SK-N-SH (cell line): ENCODE measurements at regions not wholly inside any gene's neighbourhood (a gene's known extent, or its start where the extent isn't known, plus 50 kb on each side); places are given as distances from the start of the nearest gene placed in this dataset.

Experiments
- CTCF ChIA-PET: fragments of 300-600, 350-600 bp; formaldehyde crosslinking; extraction: SDS; loops from one replicate; lab custom pipeline; 2021; lab: Yijun Ruan, JAX
- POLR2A ChIA-PET: fragments of 350-600 bp; sonication (Branson Sonifier 250); formaldehyde crosslinking; extraction: SDS; loops from one replicate; lab custom pipeline; 2020; ENCODE audit warnings: antibody characterized with exemption, inconsistent platforms; lab: Yijun Ruan, JAX
- DNase-seq: peaks from one replicate; pipeline ENCODE4 v3.0.0; 2012
- H2AFZ ChIP-seq: fragments of 200-600 bp; sonication (generic); 2 replicates; pipeline ENCODE4 v1.8.1; 2016; ENCODE audit warnings: antibody characterized with exemption, mild to moderate bottlenecking, low read depth
- H3F3A ChIP-seq: fragments of 200-600 bp; sonication (generic); replicated peaks from 2 replicates; pipeline ENCODE3; 2016; ENCODE audit warnings: antibody characterized with exemption, mild to moderate bottlenecking; ENCODE audit not compliant: insufficient read depth
- H3K27ac ChIP-seq, 2 experiments: fragments of 200-500 bp in 1 of 2; fragments of 200-600 bp in 1 of 2; sonication (Bioruptor generic) in 1 of 2; sonication (generic), shearing (Covaris generic) in 1 of 2; 2 replicates each; pipeline versions ENCODE4 v1.5.1 to v1.6.1; 2014 to 2016; ENCODE audit warnings: low read depth in 2 of 2, inconsistent platforms in 1 of 2, low read length in 1 of 2, mild to moderate bottlenecking in 1 of 2, mixed read lengths in 1 of 2
- H3K27me3 ChIP-seq: fragments of 200-600 bp; sonication (generic), shearing (Covaris generic); 2 replicates; pipeline ENCODE4 v1.6.1; 2016; ENCODE audit warnings: mixed run types; ENCODE audit not compliant: insufficient read depth
- H3K36me3 ChIP-seq, 2 experiments: fragments of 200-500 bp in 1 of 2; fragments of 200-600 bp in 1 of 2; sonication (Bioruptor generic) in 1 of 2; sonication (generic) in 1 of 2; replicated peaks in 1 of 2; 2 replicates each; pipeline versions ENCODE3 to v1.5.1; 2014 to 2016; ENCODE audit warnings: low read length in 1 of 2, mild to moderate bottlenecking in 1 of 2; ENCODE audit not compliant: insufficient read depth in 2 of 2, control insufficient read depth in 1 of 2
- H3K4me1 ChIP-seq, 2 experiments: fragments of 200-500 bp in 1 of 2; fragments of 200-600 bp in 1 of 2; sonication (Bioruptor generic) in 1 of 2; sonication (generic), shearing (Covaris generic) in 1 of 2; 2 replicates each; pipeline versions ENCODE4 v1.5.1 to v1.6.1; 2014 to 2016; ENCODE audit warnings: low read depth in 1 of 2, low read length in 1 of 2, mixed run types in 1 of 2; ENCODE audit not compliant: insufficient read depth in 2 of 2, control insufficient read depth in 1 of 2
- H3K4me2 ChIP-seq: fragments of 200-600 bp; sonication (generic), shearing (Covaris generic); 2 replicates; pipeline ENCODE4 v1.6.1; 2017; ENCODE audit warnings: mixed run types
- H3K4me3 ChIP-seq, 2 experiments: fragments of 200-500 bp in 1 of 2; fragments of 200-600 bp in 1 of 2; sonication (Bioruptor generic) in 1 of 2; sonication (generic), shearing (Covaris generic) in 1 of 2; 2 replicates each; pipeline versions ENCODE4 v1.5.1 to v1.8.1; 2014 to 2016; ENCODE audit warnings: low read depth in 2 of 2, inconsistent platforms in 1 of 2, low read length in 1 of 2, mild to moderate bottlenecking in 1 of 2, mixed read lengths in 1 of 2, moderate library complexity in 1 of 2
- H3K79me2 ChIP-seq: fragments of 200-600 bp; sonication (generic); 2 replicates; pipeline ENCODE4 v1.8.1; 2017; ENCODE audit warnings: mild to moderate bottlenecking; ENCODE audit not compliant: insufficient read depth
- H3K9ac ChIP-seq: fragments of 200-600 bp; sonication (generic); 2 replicates; pipeline ENCODE4 v1.6.1; 2017; ENCODE audit warnings: mixed run types
- H3K9me2 ChIP-seq: fragments of 200-600 bp; sonication (generic); 2 replicates; pipeline ENCODE4 v1.6.1; 2017; ENCODE audit warnings: mixed run types
- H3K9me3 ChIP-seq: fragments of 200-600 bp; sonication (generic); 2 replicates; pipeline ENCODE4 v1.6.1; 2017; ENCODE audit warnings: mixed run types, mild to moderate bottlenecking, moderate library complexity
- H4K20me1 ChIP-seq: fragments of 200-600 bp; sonication (generic); 2 replicates; pipeline ENCODE4 v1.6.1; 2017; ENCODE audit warnings: mild to moderate bottlenecking, mixed run types; ENCODE audit not compliant: insufficient read depth
- CHD2 ChIP-seq: fragments of 150-350 bp; IDR thresholded peaks from 2 replicates; pipeline ENCODE4 v1.6.1; 2018; ENCODE audit warnings: low read length; ENCODE audit not compliant: partially characterized antibody
- EP300 ChIP-seq, 2 experiments: IDR thresholded peaks; 2 replicates each; pipeline versions ENCODE4 v1.4.0 to v1.6.1; 2012; ENCODE audit warnings: borderline replicate concordance in 1 of 2, low read depth in 1 of 2, low read length in 1 of 2
- EZH2phosphoT487 ChIP-seq: fragments of 200-600 bp; sonication (generic); IDR thresholded peaks from 2 replicates; pipeline ENCODE4 v1.6.1; 2017; ENCODE audit warnings: low read depth, mixed run types, mild to moderate bottlenecking, antibody characterized with exemption, moderate library complexity, borderline replicate concordance
- FOXJ3 ChIP-seq: sonication (generic); formaldehyde crosslinking; IDR thresholded peaks from 2 replicates; pipeline ENCODE4 v1.5.1; 2020; ENCODE audit warnings: mild to moderate bottlenecking, missing genetic modification reagents
- FOXM1 ChIP-seq: IDR thresholded peaks from 2 replicates; pipeline ENCODE4 v1.4.0; 2012; ENCODE audit warnings: low read depth, mild to moderate bottlenecking
- MXI1 ChIP-seq: IDR thresholded peaks from 2 replicates; pipeline ENCODE4 v1.6.1; 2012; ENCODE audit warnings: mild to moderate bottlenecking, low read depth, low read length, improper control_type of control experiment
- NRF1 ChIP-seq: IDR thresholded peaks from 2 replicates; pipeline ENCODE4 v1.6.1; 2012; ENCODE audit warnings: low read depth, mild to moderate bottlenecking, low read length
- RCOR1 ChIP-seq: fragments of 150-350 bp; IDR thresholded peaks from 2 replicates; pipeline ENCODE4 v1.6.1; 2017; ENCODE audit warnings: antibody characterized with exemption, low read length
- SIN3A ChIP-seq: IDR thresholded peaks from 2 replicates; pipeline ENCODE4 v1.6.1; 2012; ENCODE audit warnings: low read depth, mild to moderate bottlenecking, low read length, moderate library complexity, borderline replicate concordance
- SMC3 ChIP-seq: IDR thresholded peaks from 2 replicates; pipeline ENCODE4 v1.6.1; 2012; ENCODE audit warnings: low read depth, low read length, improper control_type of control experiment
- TAF1 ChIP-seq: IDR thresholded peaks from 2 replicates; pipeline ENCODE4 v1.6.1; 2012; ENCODE audit warnings: low read depth, mild to moderate bottlenecking, low read length, moderate library complexity, borderline replicate concordance
- TCF12 ChIP-seq: IDR thresholded peaks from 2 replicates; pipeline ENCODE4 v1.4.0; 2012
- TEAD4 ChIP-seq: IDR thresholded peaks from 2 replicates; pipeline ENCODE4 v1.4.0; 2012; ENCODE audit warnings: mild to moderate bottlenecking, borderline replicate concordance; ENCODE audit not compliant: insufficient read depth
- WGBS: methylation state at CpG from one replicate; pipeline ENCODE4 v1.1.6; 2017; ENCODE audit warnings: low lambda C conversion rate; 5-methylcytosine and 5-hydroxymethylcytosine counted together
- TF ChIP-seq, protein P1 (sequence below): IDR thresholded peaks from 2 replicates; pipeline ENCODE4 v1.4.0; 2012; ENCODE audit warnings: low read depth, borderline replicate concordance
- TF ChIP-seq, protein P2 (sequence below): IDR thresholded peaks from 2 replicates; pipeline ENCODE4; 2012
- TF ChIP-seq, protein P3 (sequence below): IDR thresholded peaks from 2 replicates; pipeline ENCODE4 v1.4.0; 2012; ENCODE audit warnings: low read depth, borderline replicate concordance

DNA sequence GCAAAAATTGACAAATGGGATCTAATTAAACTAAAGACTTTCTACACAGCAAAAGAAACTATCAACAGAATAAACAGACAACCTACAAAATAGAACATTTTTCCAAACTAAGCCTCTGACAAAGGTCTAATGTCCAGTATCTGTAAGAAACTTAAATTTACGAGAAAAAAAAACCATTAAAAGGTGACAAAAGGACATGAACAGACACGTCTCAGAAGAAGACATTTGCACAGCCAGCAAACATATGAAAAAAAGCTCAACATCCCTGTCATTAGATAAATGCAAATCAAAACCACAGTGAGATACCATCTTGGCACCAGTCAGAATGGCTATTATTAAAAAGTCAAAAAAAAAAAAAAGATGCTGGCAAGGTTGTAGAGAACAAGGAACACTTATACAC, 70.6 kb upstream of the GRIK2 start:
- POLR2A ChIA-PET, result no interaction called here
- Histone ChIP-seq H3K79me2 (no peaks in the 10 kb centered on the region), H3K27me3 (no peaks in the 10 kb centered on the region)

DNA sequence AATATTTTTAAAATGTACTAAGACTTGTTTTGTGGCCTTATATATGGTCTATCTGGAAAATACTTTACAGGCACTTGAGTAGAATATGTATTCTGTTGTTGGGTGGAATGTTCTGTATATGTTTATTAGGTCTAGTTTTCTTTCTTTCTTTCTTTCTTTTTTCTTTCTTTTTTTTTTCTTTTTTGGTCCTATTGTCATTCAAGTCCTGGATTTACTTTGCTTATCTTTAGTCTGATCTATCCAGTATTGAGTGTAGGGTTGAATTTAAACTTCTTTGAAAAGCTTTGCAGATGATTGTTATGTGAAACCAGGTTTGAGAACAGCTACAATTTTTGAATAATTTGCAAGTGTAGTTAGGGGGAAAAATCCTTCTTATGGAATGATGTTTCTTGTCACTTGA, 67.1 kb upstream of the GRIK2 start:
- no peak for TF ChIP-seq TEAD4
- no peak for TF ChIP-seq TCF12
- no peak for TF ChIP-seq FOXM1
- H3F3A ChIP-seq, result no peaks in the 10 kb centered on the region
- POLR2A ChIA-PET, result no interaction called here

More for the DNA sequence above, 70.6 kb upstream of the GRIK2 start:
- H3K9ac ChIP-seq, result no peak overlapping the region
- no peak overlapping the region for H3K4me2 ChIP-seq
- TF ChIP-seq SIN3A (no peak), TAF1 (no peak), MXI1 (no peak), RCOR1 (no peak), NRF1 (no peak), FOXJ3 (CRISPR knock-in tag) (no peak), EZH2phosphoT487 (no peak), SMC3 (no peak), EP300 (IDR thresholded peaks at IDR 0.05; ENCODE audit: borderline replicate concordance in 1 of 2, low read depth in 1 of 2, low read length in 1 of 2) (no peak), CHD2 (no peak)
- TF ChIP-seq, protein P1, sequence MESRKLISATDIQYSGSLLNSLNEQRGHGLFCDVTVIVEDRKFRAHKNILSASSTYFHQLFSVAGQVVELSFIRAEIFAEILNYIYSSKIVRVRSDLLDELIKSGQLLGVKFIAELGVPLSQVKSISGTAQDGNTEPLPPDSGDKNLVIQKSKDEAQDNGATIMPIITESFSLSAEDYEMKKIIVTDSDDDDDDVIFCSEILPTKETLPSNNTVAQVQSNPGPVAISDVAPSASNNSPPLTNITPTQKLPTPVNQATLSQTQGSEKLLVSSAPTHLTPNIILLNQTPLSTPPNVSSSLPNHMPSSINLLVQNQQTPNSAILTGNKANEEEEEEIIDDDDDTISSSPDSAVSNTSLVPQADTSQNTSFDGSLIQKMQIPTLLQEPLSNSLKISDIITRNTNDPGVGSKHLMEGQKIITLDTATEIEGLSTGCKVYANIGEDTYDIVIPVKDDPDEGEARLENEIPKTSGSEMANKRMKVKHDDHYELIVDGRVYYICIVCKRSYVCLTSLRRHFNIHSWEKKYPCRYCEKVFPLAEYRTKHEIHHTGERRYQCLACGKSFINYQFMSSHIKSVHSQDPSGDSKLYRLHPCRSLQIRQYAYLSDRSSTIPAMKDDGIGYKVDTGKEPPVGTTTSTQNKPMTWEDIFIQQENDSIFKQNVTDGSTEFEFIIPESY, result no peak
- TF ChIP-seq, protein P2, sequence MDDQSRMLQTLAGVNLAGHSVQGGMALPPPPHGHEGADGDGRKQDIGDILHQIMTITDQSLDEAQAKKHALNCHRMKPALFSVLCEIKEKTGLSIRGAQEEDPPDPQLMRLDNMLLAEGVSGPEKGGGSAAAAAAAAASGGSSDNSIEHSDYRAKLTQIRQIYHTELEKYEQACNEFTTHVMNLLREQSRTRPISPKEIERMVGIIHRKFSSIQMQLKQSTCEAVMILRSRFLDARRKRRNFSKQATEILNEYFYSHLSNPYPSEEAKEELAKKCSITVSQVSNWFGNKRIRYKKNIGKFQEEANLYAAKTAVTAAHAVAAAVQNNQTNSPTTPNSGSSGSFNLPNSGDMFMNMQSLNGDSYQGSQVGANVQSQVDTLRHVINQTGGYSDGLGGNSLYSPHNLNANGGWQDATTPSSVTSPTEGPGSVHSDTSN, result no peak
- TF ChIP-seq, protein P3, sequence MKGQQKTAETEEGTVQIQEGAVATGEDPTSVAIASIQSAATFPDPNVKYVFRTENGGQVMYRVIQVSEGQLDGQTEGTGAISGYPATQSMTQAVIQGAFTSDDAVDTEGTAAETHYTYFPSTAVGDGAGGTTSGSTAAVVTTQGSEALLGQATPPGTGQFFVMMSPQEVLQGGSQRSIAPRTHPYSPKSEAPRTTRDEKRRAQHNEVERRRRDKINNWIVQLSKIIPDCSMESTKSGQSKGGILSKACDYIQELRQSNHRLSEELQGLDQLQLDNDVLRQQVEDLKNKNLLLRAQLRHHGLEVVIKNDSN, result no peak
- TF ChIP-seq, all 33 proteins: peak for 0
- 27% methylated on average over 2 of the region's 2 CpGs for WGBS
- H3K4me1 ChIP-seq, result no peaks in the 10 kb centered on the region
- H4K20me1 ChIP-seq, result no peaks in the 10 kb centered on the region
- H3K9me2 ChIP-seq, result no peaks in the 10 kb centered on the region; the same call in 1 of the 2 replicates
- no peak overlapping the region for H3K27ac ChIP-seq
- H3K36me3 ChIP-seq, result no peaks in the 10 kb centered on the region
- no peak overlapping the region for H3K4me3 ChIP-seq
- no peaks in the 10 kb centered on the region for H3F3A ChIP-seq
- no peak overlapping the region for H2AFZ ChIP-seq
- CTCF ChIA-PET, result no interaction called here
- DNase-seq, result no peak
- H3K9me3 ChIP-seq, result no peaks in the 10 kb centered on the region

More for the DNA sequence above, 67.1 kb upstream of the GRIK2 start:
- H3K9ac ChIP-seq, result no peak overlapping the region
- no peaks in the 10 kb centered on the region for H4K20me1 ChIP-seq
- no peaks in the 10 kb centered on the region for H3K4me1 ChIP-seq
- H3K9me2 ChIP-seq, result no peaks in the 10 kb centered on the region; the same call in 1 of the 2 replicates
- no peak for DNase-seq
- no peaks in the 10 kb centered on the region; the same call in 1 of the 2 replicates for H3K79me2 ChIP-seq
- H3K4me2 ChIP-seq, result no peak overlapping the region
- H3K9me3 ChIP-seq, result no peaks in the 10 kb centered on the region
- CTCF ChIA-PET, result interaction anchor here (0.6 to 0.7 kb wide), 2 partner anchors 159 to 366 kb away, joined by 3 read pairs; no protein-coding TSS in a partner anchor
- no peak overlapping the region for H2AFZ ChIP-seq
- H3K27me3 ChIP-seq, result no peaks in the 10 kb centered on the region
- H3K4me3 ChIP-seq, result no peak overlapping the region
- no peak overlapping the region for H3K27ac ChIP-seq
- no peaks in the 10 kb centered on the region for H3K36me3 ChIP-seq
